ENCODE measurements at regions not wholly inside any gene's neighbourhood (a gene's known extent, or its start where the extent isn't known, plus 50 kb on each side); places are given as distances from the start of the nearest gene placed in this dataset.

DNA sequence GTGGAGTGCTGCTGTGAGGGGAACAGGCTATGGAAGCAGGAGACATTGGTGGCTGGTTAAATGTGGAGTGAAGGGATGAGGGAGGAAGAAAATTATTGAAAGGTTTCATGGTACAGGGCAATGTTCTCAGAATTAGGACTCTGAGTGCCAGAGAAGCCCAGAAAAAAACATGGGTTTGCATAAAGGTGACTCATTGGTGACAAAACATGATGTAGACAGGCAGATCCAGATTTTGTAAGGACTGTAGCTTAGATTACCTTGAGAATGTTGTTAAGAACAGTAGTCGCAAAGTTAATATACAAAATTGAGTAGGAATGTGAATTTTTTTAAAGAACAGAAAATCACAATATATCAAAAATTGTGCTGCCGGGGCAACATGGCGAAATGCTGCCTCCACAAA is 134.9 kb upstream of the ZNF438 start:
- Mint-ChIP-seq H3K4me3 (no peak overlapping the region), H3K4me1 (peaks cover 2% of the 10 kb centered on the region), H3K36me3 (ENCODE audit: low read depth) (no peaks in the 10 kb centered on the region), H3K9me3 (peaks cover 5% of the 10 kb centered on the region), H3K27ac (no peak overlapping the region), H3K27me3 (ENCODE audit: insufficient read depth) (no peaks in the 10 kb centered on the region)
- Histone ChIP-seq H3K36me3 (ENCODE audit: control insufficient read depth, insufficient read depth, low read length) (no peaks in the 10 kb centered on the region), H3K4me3 (ENCODE audit: low read length) (no peak overlapping the region), H3K4me1 (ENCODE audit: control insufficient read depth, insufficient read depth, low read length) (no peaks in the 10 kb centered on the region), H3K9ac (ENCODE audit: extremely low read depth, low read length, poor library complexity, severe bottlenecking) (no peak overlapping the region), H3K27ac (ENCODE audit: low read depth, low read length) (no peak overlapping the region), H3K27me3 (ENCODE audit: control insufficient read depth, insufficient read depth, low read length, poor library complexity, severe bottlenecking) (no peaks in the 10 kb centered on the region), H3K9me3 (ENCODE audit: control insufficient read depth, low read length) (peaks cover 9% of the 10 kb centered on the region)
- TF ChIP-seq, protein P1, sequence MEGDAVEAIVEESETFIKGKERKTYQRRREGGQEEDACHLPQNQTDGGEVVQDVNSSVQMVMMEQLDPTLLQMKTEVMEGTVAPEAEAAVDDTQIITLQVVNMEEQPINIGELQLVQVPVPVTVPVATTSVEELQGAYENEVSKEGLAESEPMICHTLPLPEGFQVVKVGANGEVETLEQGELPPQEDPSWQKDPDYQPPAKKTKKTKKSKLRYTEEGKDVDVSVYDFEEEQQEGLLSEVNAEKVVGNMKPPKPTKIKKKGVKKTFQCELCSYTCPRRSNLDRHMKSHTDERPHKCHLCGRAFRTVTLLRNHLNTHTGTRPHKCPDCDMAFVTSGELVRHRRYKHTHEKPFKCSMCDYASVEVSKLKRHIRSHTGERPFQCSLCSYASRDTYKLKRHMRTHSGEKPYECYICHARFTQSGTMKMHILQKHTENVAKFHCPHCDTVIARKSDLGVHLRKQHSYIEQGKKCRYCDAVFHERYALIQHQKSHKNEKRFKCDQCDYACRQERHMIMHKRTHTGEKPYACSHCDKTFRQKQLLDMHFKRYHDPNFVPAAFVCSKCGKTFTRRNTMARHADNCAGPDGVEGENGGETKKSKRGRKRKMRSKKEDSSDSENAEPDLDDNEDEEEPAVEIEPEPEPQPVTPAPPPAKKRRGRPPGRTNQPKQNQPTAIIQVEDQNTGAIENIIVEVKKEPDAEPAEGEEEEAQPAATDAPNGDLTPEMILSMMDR (conservative IDR thresholded peaks at IDR 0.05): no peak
- no peak for DNase-seq
- WGBS, 2 experiments (ENCODE audit: insufficient coverage in 1 of 2, insufficient read length in 1 of 2): 100% methylated on average over 3 of the region's 3 CpGs; no CpG with 5 or more reads in 1 of the 2 experiments

DNA sequence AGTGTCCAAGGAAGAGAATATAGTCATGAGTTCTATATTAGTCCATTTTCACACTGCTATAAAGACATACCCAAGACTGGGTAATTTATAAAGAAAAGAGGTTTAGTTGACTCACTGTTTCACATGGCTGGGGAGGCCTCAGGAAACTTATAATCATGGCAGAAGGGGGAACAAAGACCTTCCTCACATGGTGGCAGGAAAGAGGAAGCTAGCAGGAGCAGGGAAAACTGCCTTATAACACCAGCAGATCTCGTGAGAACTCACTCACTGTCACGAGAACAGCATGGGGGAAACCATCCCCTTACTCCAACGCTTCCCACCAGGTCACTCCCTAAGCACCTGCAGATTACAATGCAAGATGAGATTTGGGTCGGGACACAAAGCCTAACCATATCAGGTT is 139.0 kb upstream of the ZNF438 start:
- Histone ChIP-seq H3K9me3 (ENCODE audit: control insufficient read depth, low read length) (peaks cover 20% of the 10 kb centered on the region), H3K9ac (ENCODE audit: extremely low read depth, low read length, poor library complexity, severe bottlenecking) (no peak overlapping the region), H3K27me3 (ENCODE audit: control insufficient read depth, insufficient read depth, low read length, poor library complexity, severe bottlenecking) (no peaks in the 10 kb centered on the region), H3K4me3 (ENCODE audit: low read length) (no peak overlapping the region), H3K4me1 (ENCODE audit: control insufficient read depth, insufficient read depth, low read length) (no peaks in the 10 kb centered on the region), H3K27ac (ENCODE audit: low read depth, low read length) (no peak overlapping the region), H3K36me3 (ENCODE audit: control insufficient read depth, insufficient read depth, low read length) (no peaks in the 10 kb centered on the region)
- Mint-ChIP-seq H3K27me3 (ENCODE audit: insufficient read depth) (no peaks in the 10 kb centered on the region), H3K4me1 (no peaks in the 10 kb centered on the region), H3K9me3 (peaks cover 24% of the 10 kb centered on the region), H3K27ac (no peak overlapping the region), H3K4me3 (no peak overlapping the region), H3K36me3 (ENCODE audit: low read depth) (no peaks in the 10 kb centered on the region)
- WGBS, 2 experiments (ENCODE audit: insufficient coverage in 1 of 2, insufficient read length in 1 of 2): 83 to 90% methylated on average over 1 to 4 of the region's 4 CpGs
- no peak for DNase-seq
- TF ChIP-seq, protein P1 (conservative IDR thresholded peaks at IDR 0.05): no peak

DNA sequence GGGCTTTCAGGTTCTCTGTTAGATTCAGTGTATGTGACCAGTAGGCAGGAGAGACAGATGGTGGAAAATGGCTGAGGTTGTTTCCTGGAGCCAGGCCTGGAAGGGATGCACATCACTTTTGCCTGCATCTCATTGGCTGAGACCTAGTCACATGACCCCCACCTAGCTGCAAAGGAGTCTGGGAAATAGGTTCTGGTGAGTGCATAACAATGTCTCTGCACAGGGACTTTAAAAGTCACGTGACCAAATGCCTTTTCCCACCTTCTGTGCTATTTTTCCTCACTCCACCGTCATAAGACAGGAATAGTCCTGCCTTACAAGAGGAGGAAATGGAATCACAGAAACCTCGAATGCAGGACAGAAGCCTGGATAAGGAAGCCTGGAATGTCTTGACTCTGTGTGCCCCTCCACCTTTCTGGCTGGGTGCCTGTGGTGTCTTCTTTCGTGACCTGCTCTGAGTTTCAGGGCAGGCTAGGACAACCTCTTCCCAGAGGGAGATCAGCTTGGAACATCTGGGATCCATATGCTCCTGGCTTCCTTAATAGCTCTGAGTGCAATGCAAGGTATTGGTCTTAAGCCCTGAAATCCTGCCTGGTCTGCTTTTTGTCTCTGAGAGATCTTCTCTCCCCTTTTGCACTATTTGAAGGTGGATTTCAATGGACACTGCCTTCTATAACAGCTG is 139.9 kb upstream of the ZNF438 start:
- no peak overlapping the region for H3K4me3 ChIP-seq (ENCODE audit: low read length)
- H3K4me1 ChIP-seq (ENCODE audit: control insufficient read depth, insufficient read depth, low read length): no peaks in the 10 kb centered on the region
- no peaks in the 10 kb centered on the region for H3K4me1 Mint-ChIP-seq
- no peaks in the 10 kb centered on the region for H3K36me3 ChIP-seq (ENCODE audit: control insufficient read depth, insufficient read depth, low read length)
- no peak overlapping the region for H3K9ac ChIP-seq (ENCODE audit: extremely low read depth, low read length, poor library complexity, severe bottlenecking)
- H3K27ac Mint-ChIP-seq: no peak overlapping the region
- TF ChIP-seq, protein P1 (conservative IDR thresholded peaks at IDR 0.05): no peak
- H3K27ac ChIP-seq (ENCODE audit: low read depth, low read length): no peak overlapping the region
- H3K27me3 ChIP-seq (ENCODE audit: control insufficient read depth, insufficient read depth, low read length, poor library complexity, severe bottlenecking): no peaks in the 10 kb centered on the region
- no peaks in the 10 kb centered on the region for H3K36me3 Mint-ChIP-seq (ENCODE audit: low read depth)
- H3K27me3 Mint-ChIP-seq (ENCODE audit: insufficient read depth): no peaks in the 10 kb centered on the region
- 90 to 93% methylated on average over 4 of the region's 4 CpGs for WGBS, 2 experiments (ENCODE audit: insufficient coverage in 1 of 2, insufficient read length in 1 of 2)
- DNase-seq: no peak
- no peak overlapping the region for H3K4me3 Mint-ChIP-seq
- peaks cover 29% of the 10 kb centered on the region for H3K9me3 Mint-ChIP-seq
- peaks cover 13% of the 10 kb centered on the region for H3K9me3 ChIP-seq (ENCODE audit: control insufficient read depth, low read length)
